ENCODE measurements at regions not wholly inside any gene's neighbourhood (a gene's known extent, or its start where the extent isn't known, plus 50 kb on each side); places are given as distances from the start of the nearest gene placed in this dataset.
A peak's percentile ranks its signal among the peaks of the same experiment; 100 is the strongest.

DNA sequence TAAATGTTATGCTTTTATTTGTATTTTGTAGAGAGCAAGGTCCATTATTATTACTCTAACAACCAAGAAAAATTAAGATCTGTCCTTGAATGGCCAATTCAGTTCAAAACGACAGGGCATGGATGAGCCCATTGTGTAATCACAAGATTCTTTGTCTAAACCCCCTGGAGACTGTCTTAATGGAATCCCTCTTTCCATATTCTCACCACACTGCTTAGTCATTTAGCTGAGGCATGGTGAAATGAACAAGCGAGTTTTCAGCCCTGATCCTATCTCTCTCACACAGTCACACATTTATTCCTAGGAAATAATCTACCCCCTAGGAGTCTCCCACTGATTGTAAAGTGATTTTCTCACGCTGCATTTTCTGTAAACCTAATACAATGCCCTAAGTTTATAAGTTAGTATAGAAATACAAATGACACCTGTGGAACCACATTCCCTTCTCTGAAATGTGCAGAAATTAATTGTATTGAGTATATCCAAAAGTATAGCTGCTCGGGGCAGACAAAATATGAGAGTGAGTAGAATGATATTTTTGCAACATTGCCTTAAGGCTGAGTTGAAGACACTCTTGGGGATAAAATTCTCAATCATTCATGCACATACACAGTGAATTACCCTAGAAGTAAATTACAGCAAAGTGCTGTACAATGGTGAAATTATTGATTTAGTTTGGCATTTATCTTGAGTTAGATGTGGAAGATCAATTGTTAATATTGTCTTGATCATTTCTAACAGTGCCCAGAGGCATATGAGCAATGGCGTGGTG, 119.7 kb upstream of the PCDH7 start:
- no peak for DNase-seq (ENCODE audit: low spot score)

- no peak for DNase-seq (ENCODE audit: low spot score)
Measured at GRCh38 chr4:30601070-30601865, 118.9 kb upstream of the PCDH7 start.

GRCh38 chr4:30605616-30606190, 114.5 kb upstream of the PCDH7 start:
- peak; percentile 0 for DNase-seq (ENCODE audit: low spot score)

DNA sequence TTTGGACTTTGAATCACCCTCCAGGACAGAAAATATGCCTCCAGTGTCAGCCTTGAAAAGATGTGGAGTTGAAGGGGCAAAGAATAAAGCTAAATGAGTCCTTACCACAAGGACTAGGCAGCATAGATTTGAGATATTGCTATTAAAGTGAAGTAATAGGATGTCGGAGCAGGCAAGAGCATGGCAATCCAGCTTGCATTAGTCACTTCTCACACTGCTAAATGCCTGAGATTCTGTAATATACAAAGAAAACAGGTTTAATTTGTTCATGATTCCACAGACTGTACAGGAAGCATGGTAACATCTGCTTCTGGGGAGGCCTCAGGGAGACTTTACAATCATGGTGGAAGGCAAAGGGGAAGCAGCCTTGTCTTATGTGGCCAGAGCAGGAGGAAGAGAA, 109.8 kb upstream of the PCDH7 start:
- DNase-seq (ENCODE audit: low spot score): no peak

DNA sequence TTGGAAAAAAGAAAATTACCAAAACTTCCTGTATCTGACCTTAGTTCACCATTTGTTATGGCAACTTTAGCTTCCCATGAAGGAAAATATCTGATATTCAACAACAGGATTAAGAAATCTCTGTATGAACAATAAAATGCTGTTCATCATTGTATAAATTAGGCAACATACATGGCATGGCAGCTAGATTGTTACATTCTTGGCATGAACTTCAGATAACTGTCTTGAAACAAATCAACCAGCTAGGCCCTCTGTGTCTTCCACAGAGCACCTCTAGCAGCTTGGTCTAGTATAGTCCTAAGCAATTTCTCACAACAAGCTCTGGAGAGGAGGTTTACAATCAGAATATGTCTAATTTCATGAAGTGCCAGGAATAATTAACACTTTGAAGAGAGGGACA, 105.4 kb upstream of the PCDH7 start:
- no peak for DNase-seq (ENCODE audit: low spot score)

- no peak for DNase-seq (ENCODE audit: low spot score)
Measured at GRCh38 chr4:30616942-30617646, 103.1 kb upstream of the PCDH7 start.

- DNase-seq (ENCODE audit: low spot score): no peak
Measured at GRCh38 chr4:30617836-30618235, 102.3 kb upstream of the PCDH7 start.

DNA sequence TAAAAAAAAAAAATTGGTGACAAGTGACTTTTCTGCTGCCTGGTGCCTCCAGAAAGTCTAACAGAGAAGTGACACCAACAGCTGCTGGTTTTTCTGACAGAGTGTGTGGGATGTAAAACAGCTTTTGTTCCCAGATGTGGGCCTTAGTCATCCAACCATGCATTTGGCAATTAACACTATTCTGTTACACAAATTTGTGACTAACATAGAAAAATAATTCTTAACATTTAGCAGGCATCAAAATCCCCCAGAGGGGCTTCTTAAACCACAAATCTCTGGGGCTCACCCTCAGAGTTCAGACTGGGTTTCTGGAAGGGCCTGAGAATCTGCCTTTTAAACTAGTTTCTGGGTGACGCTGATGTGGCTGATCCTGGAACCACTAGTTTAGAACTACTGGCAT, 100.5 kb upstream of the PCDH7 start:
- DNase-seq (ENCODE audit: low spot score): no peak

DNA sequence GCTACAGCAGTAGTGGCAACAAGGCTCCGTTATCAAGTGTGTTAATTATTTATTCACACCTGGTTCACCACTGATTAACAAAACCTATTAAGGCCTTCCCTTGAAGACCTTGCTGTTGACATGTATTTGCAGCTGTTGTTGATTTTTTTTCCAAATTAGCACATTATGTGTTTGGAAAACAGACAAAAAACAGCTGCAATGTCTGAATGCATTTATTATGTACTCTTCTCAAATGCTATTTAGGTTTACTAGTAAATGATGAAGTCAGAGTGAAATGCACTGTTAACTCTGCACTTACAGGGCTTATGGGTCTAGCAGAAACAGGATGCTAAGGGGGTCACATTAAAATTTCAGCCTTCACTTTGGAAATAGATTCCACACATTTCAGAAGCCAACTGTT, 99.5 kb upstream of the PCDH7 start:
- no peak for DNase-seq (ENCODE audit: low spot score)

DNA sequence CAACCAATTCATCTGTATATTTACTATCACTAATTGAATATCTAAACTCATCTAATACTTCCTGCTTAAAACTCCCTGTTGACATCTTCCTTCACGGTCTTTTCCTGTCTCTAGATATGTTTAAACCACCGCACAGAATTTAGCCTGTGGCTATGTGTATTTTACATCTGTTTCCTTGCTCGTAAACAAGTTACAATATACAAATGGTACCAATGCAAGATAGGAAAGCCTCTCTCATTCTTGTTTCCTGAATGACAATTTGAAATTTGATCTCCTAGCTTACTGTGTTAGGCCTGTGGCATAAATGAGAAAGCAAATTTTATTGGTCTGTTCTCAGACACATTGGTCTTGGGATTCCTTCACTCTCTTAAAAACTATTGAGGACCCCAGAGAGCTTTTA, 89.7 kb upstream of the PCDH7 start:
- DNase-seq (ENCODE audit: low spot score): no peak

DNA sequence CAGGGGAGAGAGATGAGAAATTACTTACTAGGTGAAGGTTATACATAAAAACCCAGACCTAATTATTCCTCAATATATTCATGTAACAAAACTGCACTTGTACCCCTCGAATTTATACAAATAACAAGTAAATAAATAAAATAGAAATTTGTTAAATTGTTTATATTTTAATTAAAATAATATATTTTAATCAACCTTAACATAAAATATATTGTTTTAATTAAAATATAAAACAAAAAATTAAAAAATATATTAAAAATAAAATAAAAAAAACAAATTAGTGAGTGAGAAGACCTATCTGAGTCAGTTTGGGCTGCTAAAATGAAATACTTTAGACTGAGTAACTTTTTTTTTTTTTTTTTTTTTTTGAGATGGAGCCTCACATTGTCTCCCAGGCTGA, 87.4 kb upstream of the PCDH7 start:
- no peak for DNase-seq (ENCODE audit: low spot score)

DNA sequence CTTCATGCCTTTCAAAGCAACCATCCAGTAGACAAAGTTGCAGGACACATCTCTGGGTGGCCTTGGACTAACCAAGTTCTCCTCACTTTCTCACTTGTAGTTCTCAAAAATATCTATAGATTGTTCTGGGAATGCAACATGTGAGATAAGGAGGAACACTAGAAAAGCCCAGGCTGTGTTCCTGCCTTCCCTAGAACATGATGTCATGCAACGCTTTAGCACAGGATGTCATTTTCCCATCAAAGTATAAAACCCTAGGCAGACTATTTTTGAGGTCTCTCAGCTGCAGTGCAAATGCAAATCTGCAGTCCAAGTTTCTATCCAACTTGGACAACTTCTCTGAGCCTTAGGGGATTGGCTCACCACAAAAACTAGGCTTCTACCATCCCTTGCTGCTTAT, 78.8 kb upstream of the PCDH7 start:
- DNase-seq (ENCODE audit: low spot score): no peak

GRCh38 chr4:30642567-30642966, 77.6 kb upstream of the PCDH7 start:
- no peak for DNase-seq (ENCODE audit: low spot score)

DNA sequence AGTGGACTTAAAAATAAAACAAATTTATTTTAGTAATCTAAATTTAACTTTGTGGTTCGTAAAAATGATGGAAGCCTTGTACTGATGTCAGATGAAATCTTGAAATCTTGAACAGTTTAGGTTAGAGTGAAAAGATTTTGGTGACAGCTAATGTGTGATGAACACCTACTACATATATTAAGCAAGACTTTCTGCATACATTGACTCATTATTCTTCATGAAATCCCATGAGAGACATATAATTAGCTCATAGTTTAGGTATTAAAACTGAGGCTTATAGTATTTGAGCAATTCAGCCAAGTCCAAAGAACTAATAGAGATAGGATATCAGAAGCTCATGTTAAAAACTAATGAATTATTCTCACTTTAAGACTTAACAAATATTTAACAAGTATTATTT, 66.9 kb upstream of the PCDH7 start:
- DNase-seq (ENCODE audit: low spot score): no peak

DNA sequence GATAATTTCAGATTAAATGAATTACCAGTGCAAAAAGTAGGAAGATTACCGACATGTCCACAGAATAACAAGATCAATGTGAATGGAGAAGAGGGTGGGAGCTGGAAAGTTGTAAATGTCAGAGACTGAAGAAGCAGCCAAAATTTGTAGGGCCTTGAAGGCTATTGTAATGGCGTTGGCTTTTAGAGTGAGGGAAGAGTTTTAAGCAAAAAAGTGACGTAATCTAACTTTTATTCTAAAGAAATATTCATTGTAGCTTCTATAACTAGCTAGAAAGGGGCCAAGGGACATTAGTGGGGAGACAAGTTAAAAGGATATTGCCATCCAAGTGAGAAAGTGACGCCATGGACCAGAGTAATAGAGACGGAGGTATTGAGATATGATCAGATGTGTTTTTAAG, 63.3 kb upstream of the PCDH7 start:
- DNase-seq (ENCODE audit: low spot score): no peak

GRCh38 chr4:30667919-30668318, 52.2 kb upstream of the PCDH7 start:
- no peak for DNase-seq (ENCODE audit: low spot score)

DNA sequence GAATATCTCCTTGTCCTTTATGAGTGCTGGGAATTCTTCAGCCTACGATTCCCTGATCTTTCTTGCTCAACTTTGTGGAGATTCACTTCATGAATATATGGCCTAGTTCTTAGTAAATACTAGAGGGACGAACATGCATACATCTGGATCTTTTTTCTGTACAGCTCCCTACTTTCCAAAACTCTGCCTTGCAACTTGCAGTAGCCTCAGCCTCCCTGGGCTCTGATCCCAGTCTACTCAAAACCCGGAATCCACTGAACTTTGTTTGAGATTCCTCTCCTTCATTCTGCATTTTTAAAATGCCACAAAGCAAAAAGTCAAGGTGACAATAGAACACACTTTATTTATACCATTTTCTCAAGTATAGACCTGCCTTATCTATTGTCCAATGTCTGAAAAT, 50.0 kb upstream of the PCDH7 start:
- no peak for DNase-seq (ENCODE audit: low spot score)

Measured in SW480 (cell line).